Epithelial cell of proximal tubule (primary cell): ENCODE measurements at regions not wholly inside any gene's neighbourhood (a gene's known extent, or its start where the extent isn't known, plus 50 kb on each side); places are given as distances from the start of the nearest gene placed in this dataset.
"Not testable (repeated sequence)": the region's sequence is repeated elsewhere in the genome, so short reads cannot be mapped to it uniquely, and the experiment has no call there.

Experiments
- DNase-seq: peaks from one replicate; pipeline ENCODE4 v3.0.0-alpha.2; 2011; ENCODE audit warnings: low read depth
- H3K4me3 ChIP-seq: 2 replicates; pipeline ENCODE4 v1.5.1; 2011; ENCODE audit warnings: low read depth, mild to moderate bottlenecking, low read length

- H3K4me3 ChIP-seq, DNase-seq: not testable (repeated sequence)
Observed at GRCh38 chr2:87531968-87532715, 215.7 kb upstream of the PLGLB2 start.

- not testable (repeated sequence) for H3K4me3 ChIP-seq, DNase-seq
Observed at GRCh38 chr2:87533390-87534272, 214.3 kb upstream of the PLGLB2 start.

- not testable (repeated sequence) for H3K4me3 ChIP-seq, DNase-seq
Observed at GRCh38 chr2:87534273-87534889, 213.5 kb upstream of the PLGLB2 start.

- DNase-seq, H3K4me3 ChIP-seq: not testable (repeated sequence)
Observed at GRCh38 chr2:87536427-87536826, 211.5 kb upstream of the PLGLB2 start.

- H3K4me3 ChIP-seq, DNase-seq: not testable (repeated sequence)
Observed at GRCh38 chr2:87537251-87537671, 210.6 kb upstream of the PLGLB2 start.

GRCh38 chr2:87538268-87538667, 209.6 kb upstream of the PLGLB2 start:
- not testable (repeated sequence) for H3K4me3 ChIP-seq, DNase-seq

- H3K4me3 ChIP-seq, DNase-seq: not testable (repeated sequence)
Observed at GRCh38 chr2:87539151-87539943, 208.5 kb upstream of the PLGLB2 start.

GRCh38 chr2:87540242-87540641, 207.6 kb upstream of the PLGLB2 start:
- H3K4me3 ChIP-seq, DNase-seq: not testable (repeated sequence)

- H3K4me3 ChIP-seq, DNase-seq: not testable (repeated sequence)
Observed at GRCh38 chr2:87542599-87543174, 205.2 kb upstream of the PLGLB2 start.

- H3K4me3 ChIP-seq, DNase-seq: not testable (repeated sequence)
Observed at GRCh38 chr2:87543797-87544196, 204.1 kb upstream of the PLGLB2 start.

- DNase-seq, H3K4me3 ChIP-seq: not testable (repeated sequence)
Observed at GRCh38 chr2:87547106-87547505, 200.8 kb upstream of the PLGLB2 start.

GRCh38 chr2:87547966-87548365, 199.9 kb upstream of the PLGLB2 start:
- not testable (repeated sequence) for DNase-seq, H3K4me3 ChIP-seq

GRCh38 chr2:87548681-87549536, 199.0 kb upstream of the PLGLB2 start:
- DNase-seq = not testable (repeated sequence)

GRCh38 chr2:87549561-87550202, 198.2 kb upstream of the PLGLB2 start:
- not testable (repeated sequence) for DNase-seq, H3K4me3 ChIP-seq

More at GRCh38 chr2:87548681-87549536, 199.0 kb upstream of the PLGLB2 start:
- not testable (repeated sequence) for H3K4me3 ChIP-seq

GRCh38 chr2:87554678-87555077, 193.2 kb upstream of the PLGLB2 start:
- not testable (repeated sequence) for H3K4me3 ChIP-seq, DNase-seq

GRCh38 chr2:87555082-87555481, 192.8 kb upstream of the PLGLB2 start:
- H3K4me3 ChIP-seq, DNase-seq: not testable (repeated sequence)

GRCh38 chr2:87559001-87559400, 188.9 kb upstream of the PLGLB2 start:
- DNase-seq = not testable (repeated sequence)

More at GRCh38 chr2:87559001-87559400, 188.9 kb upstream of the PLGLB2 start:
- H3K4me3 ChIP-seq = not testable (repeated sequence)
